ENCODE measurements at regions not wholly inside any gene's neighbourhood (a gene's known extent, or its start where the extent isn't known, plus 50 kb on each side); places are given as distances from the start of the nearest gene placed in this dataset.

DNA sequence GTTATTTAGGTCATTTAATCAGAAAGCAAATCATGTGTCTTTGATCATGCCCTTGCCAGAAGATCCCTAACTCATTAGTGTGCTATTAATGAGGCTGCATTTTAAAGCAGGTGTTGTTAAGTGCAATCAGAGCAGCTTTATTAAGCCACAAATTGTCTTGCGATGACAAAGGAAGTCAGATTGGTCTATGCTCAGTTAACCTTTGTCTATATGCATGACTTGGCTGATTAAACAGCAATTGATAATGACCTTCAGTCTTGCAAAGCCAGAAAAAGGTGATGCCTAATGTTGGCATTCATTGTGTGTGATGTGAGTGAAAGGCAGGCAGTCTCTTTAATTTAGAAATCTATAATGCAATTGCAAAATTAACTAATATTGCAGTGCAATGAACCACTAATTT lies 166.9 kb downstream of the RND3 start:
- Histone ChIP-seq H3K27me3 (ENCODE audit: low read depth, low read length) (no peaks in the 10 kb centered on the region), H3K27ac (ENCODE audit: low read length) (no peak overlapping the region), H2AFZ (ENCODE audit: low read depth, low read length) (no peak overlapping the region), H4K20me1 (ENCODE audit: insufficient read depth, low read length) (no peaks in the 10 kb centered on the region), H3K36me3 (replicated peaks; ENCODE audit: low read depth, low read length) (no peaks in the 10 kb centered on the region), H3K79me2 (ENCODE audit: low read length) (no peaks in the 10 kb centered on the region), H3K4me3 (ENCODE audit: low read length) (no peak overlapping the region), H3K9me3 (ENCODE audit: insufficient read depth, low read length) (no peaks in the 10 kb centered on the region), H3K9ac (ENCODE audit: low read length) (no peak overlapping the region), H3K4me2 (ENCODE audit: low read length) (no peak overlapping the region), H3K4me1 (ENCODE audit: low read length) (no peaks in the 10 kb centered on the region)
- TF ChIP-seq EZH2phosphoT487 (IDR thresholded peaks at IDR 0.05; ENCODE audit: low read depth) = no peak
- TF ChIP-seq, protein P1, sequence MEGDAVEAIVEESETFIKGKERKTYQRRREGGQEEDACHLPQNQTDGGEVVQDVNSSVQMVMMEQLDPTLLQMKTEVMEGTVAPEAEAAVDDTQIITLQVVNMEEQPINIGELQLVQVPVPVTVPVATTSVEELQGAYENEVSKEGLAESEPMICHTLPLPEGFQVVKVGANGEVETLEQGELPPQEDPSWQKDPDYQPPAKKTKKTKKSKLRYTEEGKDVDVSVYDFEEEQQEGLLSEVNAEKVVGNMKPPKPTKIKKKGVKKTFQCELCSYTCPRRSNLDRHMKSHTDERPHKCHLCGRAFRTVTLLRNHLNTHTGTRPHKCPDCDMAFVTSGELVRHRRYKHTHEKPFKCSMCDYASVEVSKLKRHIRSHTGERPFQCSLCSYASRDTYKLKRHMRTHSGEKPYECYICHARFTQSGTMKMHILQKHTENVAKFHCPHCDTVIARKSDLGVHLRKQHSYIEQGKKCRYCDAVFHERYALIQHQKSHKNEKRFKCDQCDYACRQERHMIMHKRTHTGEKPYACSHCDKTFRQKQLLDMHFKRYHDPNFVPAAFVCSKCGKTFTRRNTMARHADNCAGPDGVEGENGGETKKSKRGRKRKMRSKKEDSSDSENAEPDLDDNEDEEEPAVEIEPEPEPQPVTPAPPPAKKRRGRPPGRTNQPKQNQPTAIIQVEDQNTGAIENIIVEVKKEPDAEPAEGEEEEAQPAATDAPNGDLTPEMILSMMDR (IDR thresholded peaks at IDR 0.05; ENCODE audit: low read depth, low read length) = no peak

DNA sequence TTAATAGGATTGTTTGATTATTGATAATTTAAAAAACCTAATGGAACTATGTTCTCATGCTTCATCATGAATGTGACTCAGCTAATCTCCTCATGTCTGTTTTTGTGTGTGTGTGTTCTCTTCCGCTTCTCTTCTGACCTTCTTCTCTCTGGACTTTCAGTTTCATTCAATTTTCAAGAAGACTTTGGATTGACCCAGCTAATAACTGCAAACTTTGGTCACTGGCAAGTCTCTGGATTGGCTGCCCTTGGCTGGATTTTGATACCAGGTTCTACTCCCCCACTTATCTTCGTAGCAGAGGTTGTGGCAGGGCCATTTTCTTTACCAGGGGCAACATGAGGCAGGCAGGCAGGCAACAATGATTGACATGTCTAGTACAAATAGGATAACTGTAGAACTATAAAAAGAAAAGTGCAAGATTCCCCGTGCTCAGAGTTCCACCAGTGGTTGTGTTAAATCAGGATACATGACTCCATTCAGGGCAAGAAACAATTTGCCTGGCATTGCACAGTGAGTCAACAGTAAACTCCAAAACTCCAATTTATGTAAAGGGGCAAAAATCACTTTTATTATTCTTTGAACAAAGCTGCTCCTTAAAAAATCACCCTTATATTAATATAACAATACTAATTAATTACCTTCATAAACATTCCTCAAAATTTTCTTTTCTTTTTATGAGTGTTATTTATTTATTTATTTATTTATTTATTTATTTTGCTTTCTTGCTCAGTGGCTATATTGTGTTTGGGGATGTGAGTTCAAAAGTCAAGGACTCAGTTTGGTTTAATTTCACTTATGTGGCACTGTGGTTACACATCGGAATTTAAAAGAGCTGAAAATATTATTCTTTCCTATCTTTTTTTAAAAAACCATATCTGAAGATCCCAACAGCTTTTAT lies 167.6 kb downstream of the RND3 start:
- Histone ChIP-seq H3K79me2 (ENCODE audit: low read length) (no peaks in the 10 kb centered on the region), H3K9ac (ENCODE audit: low read length) (no peak overlapping the region), H3K36me3 (replicated peaks; ENCODE audit: low read depth, low read length) (no peaks in the 10 kb centered on the region), H3K4me3 (ENCODE audit: low read length) (no peak overlapping the region), H3K4me1 (ENCODE audit: low read length) (no peaks in the 10 kb centered on the region), H2AFZ (ENCODE audit: low read depth, low read length) (no peak overlapping the region), H3K27ac (ENCODE audit: low read length) (no peak overlapping the region), H3K27me3 (ENCODE audit: low read depth, low read length) (no peaks in the 10 kb centered on the region), H3K9me3 (ENCODE audit: insufficient read depth, low read length) (no peaks in the 10 kb centered on the region), H3K4me2 (ENCODE audit: low read length) (no peak overlapping the region), H4K20me1 (ENCODE audit: insufficient read depth, low read length) (no peaks in the 10 kb centered on the region)
- TF ChIP-seq, protein P1 (IDR thresholded peaks at IDR 0.05; ENCODE audit: low read depth, low read length) = no peak
- TF ChIP-seq EZH2phosphoT487 (IDR thresholded peaks at IDR 0.05; ENCODE audit: low read depth) = no peak

DNA sequence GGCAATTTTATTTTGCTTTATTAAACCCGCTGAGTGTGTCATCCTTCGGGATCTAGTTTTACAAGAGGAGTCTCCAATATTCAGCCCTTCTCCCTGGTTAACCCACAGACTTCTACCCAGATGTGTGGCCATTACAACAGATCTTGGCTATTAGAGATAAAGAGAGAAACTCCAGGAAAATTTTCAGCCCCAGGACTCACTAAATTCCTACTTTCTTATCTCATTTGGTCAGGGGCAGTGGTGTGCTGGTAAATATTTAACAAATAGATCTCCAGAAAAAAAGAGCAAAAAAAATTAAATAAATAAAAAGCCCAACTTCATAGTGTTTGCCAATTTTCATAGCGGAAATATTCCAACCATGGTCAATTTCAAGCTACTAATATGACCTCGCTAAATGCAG lies 168.4 kb downstream of the RND3 start:
- H2AFZ ChIP-seq (ENCODE audit: low read depth, low read length) = no peak overlapping the region
- no peaks in the 10 kb centered on the region for H4K20me1 ChIP-seq (ENCODE audit: insufficient read depth, low read length)
- H3K36me3 ChIP-seq (replicated peaks; ENCODE audit: low read depth, low read length) = no peaks in the 10 kb centered on the region
- H3K79me2 ChIP-seq (ENCODE audit: low read length) = no peaks in the 10 kb centered on the region
- no peak for TF ChIP-seq EZH2phosphoT487 (IDR thresholded peaks at IDR 0.05; ENCODE audit: low read depth)
- TF ChIP-seq, protein P1 (IDR thresholded peaks at IDR 0.05; ENCODE audit: low read depth, low read length) = no peak
- no peak overlapping the region for H3K4me3 ChIP-seq (ENCODE audit: low read length)
- H3K9me3 ChIP-seq (ENCODE audit: insufficient read depth, low read length) = no peaks in the 10 kb centered on the region
- H3K27ac ChIP-seq (ENCODE audit: low read length) = no peak overlapping the region
- no peak overlapping the region for H3K4me2 ChIP-seq (ENCODE audit: low read length)
- no peaks in the 10 kb centered on the region for H3K27me3 ChIP-seq (ENCODE audit: low read depth, low read length)
- no peaks in the 10 kb centered on the region for H3K4me1 ChIP-seq (ENCODE audit: low read length)
- no peak overlapping the region for H3K9ac ChIP-seq (ENCODE audit: low read length)

- Histone ChIP-seq H3K9me3 (ENCODE audit: insufficient read depth, low read length) (no peaks in the 10 kb centered on the region), H4K20me1 (ENCODE audit: insufficient read depth, low read length) (no peaks in the 10 kb centered on the region), H3K27ac (ENCODE audit: low read length) (no peak overlapping the region), H3K4me3 (ENCODE audit: low read length) (no peak overlapping the region), H3K4me1 (ENCODE audit: low read length) (no peaks in the 10 kb centered on the region), H3K27me3 (ENCODE audit: low read depth, low read length) (no peaks in the 10 kb centered on the region), H3K79me2 (ENCODE audit: low read length) (no peaks in the 10 kb centered on the region), H3K36me3 (replicated peaks; ENCODE audit: low read depth, low read length) (no peaks in the 10 kb centered on the region), H3K9ac (ENCODE audit: low read length) (no peak overlapping the region), H2AFZ (ENCODE audit: low read depth, low read length) (no peak overlapping the region), H3K4me2 (ENCODE audit: low read length) (no peak overlapping the region)
- TF ChIP-seq, protein P1 (IDR thresholded peaks at IDR 0.05; ENCODE audit: low read depth, low read length) = no peak
- TF ChIP-seq EZH2phosphoT487 (IDR thresholded peaks at IDR 0.05; ENCODE audit: low read depth) = no peak
Observed at GRCh38 chr2:150312271-150312670, 175.2 kb downstream of the RND3 start.
